HG03280 (cell line): ENCODE measurements at regions not wholly inside any gene's neighbourhood (a gene's known extent, or its start where the extent isn't known, plus 50 kb on each side); places are given as distances from the start of the nearest gene placed in this dataset.

ENCODE experiments used
- ATAC-seq: cut with Tn5 transposase; IDR thresholded peaks from one replicate; pipeline ENCODE4 v1.9.1; 2021; ENCODE audit warnings: mild to moderate bottlenecking, moderate library complexity; ENCODE audit not compliant: unreplicated experiment

- ATAC-seq: no peak
Measured at GRCh38 chr10:16348891-16349290, 87.9 kb upstream of the PTER start.

GRCh38 chr10:16352146-16352545 lies 84.7 kb upstream of the PTER start:
- no peak for ATAC-seq

GRCh38 chr10:16360001-16360400 lies 76.8 kb upstream of the PTER start:
- ATAC-seq: no peak

- no peak for ATAC-seq
Measured at GRCh38 chr10:16360425-16360824, 76.4 kb upstream of the PTER start.

- ATAC-seq: no peak
Measured at GRCh38 chr10:16361086-16361485, 75.7 kb upstream of the PTER start.

- no peak for ATAC-seq
Measured at GRCh38 chr10:16363741-16364140, 73.1 kb upstream of the PTER start.

- ATAC-seq: no peak
Measured at GRCh38 chr10:16367621-16368292, 69.1 kb upstream of the PTER start.

- ATAC-seq: peak; percentile 72
Measured at GRCh38 chr10:16381083-16381482, 55.7 kb upstream of the PTER start.

DNA sequence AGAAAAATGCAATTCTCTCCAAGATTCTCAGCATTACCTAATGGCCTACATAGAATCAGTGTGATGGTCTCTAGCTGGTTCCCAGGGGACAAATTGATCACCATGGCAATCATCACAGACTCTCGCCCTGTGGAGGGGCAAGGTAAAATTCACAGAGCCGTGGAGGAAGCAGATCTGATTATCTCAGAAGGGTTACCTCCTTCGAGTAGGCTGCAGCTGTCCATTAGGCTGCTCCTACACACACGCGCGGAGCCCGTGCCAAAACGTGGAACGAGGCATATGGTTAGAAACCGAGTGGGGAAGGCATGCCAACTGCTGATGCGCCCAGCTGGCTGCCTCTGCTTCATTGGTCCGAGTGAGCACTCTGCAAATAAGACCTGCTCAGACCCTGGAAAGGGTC lies 52.8 kb upstream of the PTER start:
- no peak for ATAC-seq

DNA sequence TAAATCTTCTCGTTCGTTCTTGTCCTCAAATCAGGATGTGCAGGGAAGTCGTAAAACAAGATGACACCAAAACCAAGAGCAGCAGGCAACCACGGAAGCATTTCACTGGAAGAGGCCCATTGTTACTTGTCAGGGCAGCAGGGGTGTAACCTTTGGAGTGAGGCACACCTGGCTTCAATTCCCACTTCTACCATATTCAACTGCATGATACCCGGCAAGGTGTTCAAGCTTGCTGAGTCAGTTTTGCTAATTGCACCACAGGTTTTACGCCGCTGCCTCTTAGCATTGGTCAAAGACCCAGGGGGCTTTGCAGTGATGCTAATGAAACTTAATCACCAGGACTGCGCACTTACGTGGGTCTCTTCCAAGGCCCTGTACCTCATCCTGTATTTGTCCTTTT lies 50.0 kb upstream of the PTER start:
- no peak for ATAC-seq
